RWPE2 (cell line): ENCODE measurements at regions not wholly inside any gene's neighbourhood (a gene's known extent, or its start where the extent isn't known, plus 50 kb on each side); places are given as distances from the start of the nearest gene placed in this dataset.
A peak's percentile ranks its signal among the peaks of the same experiment; 100 is the strongest.

ENCODE experiments used
- ATAC-seq: fragments of 200-7000 bp; cut with Tn5 transposase; 3 replicates; pipeline ENCODE4 v1.9.1; 2021; ENCODE audit warnings: low read depth
- DNase-seq: peaks from one replicate; pipeline ENCODE4 v3.0.0-alpha.2; 2020; ENCODE audit warnings: low spot score
- H3K27ac ChIP-seq: fragments of 450-650 bp; 2 replicates; pipeline ENCODE4 v1.5.1; 2017; ENCODE audit warnings: mild to moderate bottlenecking; ENCODE audit not compliant: poor library complexity, severe bottlenecking
- H3K27me3 ChIP-seq: fragments of 250-450 bp; sonication (Bioruptor Pico); 2 replicates; pipeline ENCODE4 v1.5.1; 2021; ENCODE audit warnings: mild to moderate bottlenecking, moderate library complexity; ENCODE audit not compliant: insufficient read depth, poor library complexity, severe bottlenecking
- H3K36me3 ChIP-seq: fragments of 250-450 bp; sonication (Bioruptor Pico); 2 replicates; pipeline ENCODE4 v1.5.1; 2020; ENCODE audit warnings: low read depth, mild to moderate bottlenecking, moderate library complexity
- H3K4me1 ChIP-seq: fragments of 250-450 bp; sonication (Bioruptor Pico); 2 replicates; pipeline ENCODE4 v1.5.1; 2021; ENCODE audit warnings: mild to moderate bottlenecking, moderate library complexity; ENCODE audit not compliant: insufficient read depth, poor library complexity, severe bottlenecking
- H3K4me3 ChIP-seq: fragments of 250-450 bp; sonication (Bioruptor Pico); 2 replicates; pipeline ENCODE4 v1.5.1; 2021; ENCODE audit warnings: mild to moderate bottlenecking, moderate library complexity; ENCODE audit not compliant: severe bottlenecking
- H3K9me3 ChIP-seq: fragments of 250-450 bp; sonication (Bioruptor Pico); 2 replicates; pipeline ENCODE4 v1.5.1; 2021; ENCODE audit warnings: mild to moderate bottlenecking, moderate library complexity; ENCODE audit not compliant: severe bottlenecking
- TF ChIP-seq, protein P1 (sequence below): fragments of 450-650 bp; IDR thresholded peaks from one replicate; pipeline ENCODE4 v1.5.1; 2017; ENCODE audit warnings: mild to moderate bottlenecking, moderate library complexity; ENCODE audit not compliant: poor library complexity, severe bottlenecking

DNA sequence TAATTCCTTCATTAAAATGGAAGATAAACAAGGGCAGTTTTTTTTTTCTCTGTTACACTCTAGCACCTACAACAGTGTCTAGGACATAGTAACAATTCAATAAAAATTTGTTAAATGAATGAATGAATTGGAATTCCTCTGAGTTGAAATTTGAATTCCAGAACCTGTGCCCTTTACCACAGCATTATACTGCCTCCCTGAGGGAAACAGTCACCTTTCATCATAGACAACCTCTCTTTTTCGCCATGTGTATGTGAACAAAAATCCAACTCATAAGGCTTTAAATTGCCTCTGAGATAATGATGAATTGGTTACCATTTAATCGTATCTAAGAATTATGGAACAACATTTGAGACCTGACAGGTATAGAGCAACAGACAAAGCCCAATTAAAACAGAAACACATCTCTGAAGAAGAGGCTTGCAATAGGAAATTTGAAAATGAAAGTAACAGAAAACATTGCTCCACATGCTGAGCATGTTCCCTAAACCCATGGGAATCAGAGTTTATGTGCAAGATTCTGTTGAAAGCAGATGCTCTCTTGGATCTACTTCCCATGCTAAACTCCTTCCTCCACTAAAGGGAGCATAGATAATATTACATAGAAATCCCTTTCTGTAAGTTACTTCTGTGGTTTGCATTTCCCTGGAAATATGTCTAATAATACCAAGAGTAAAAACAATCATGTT lies 657.8 kb downstream of the GALC start:
- Histone ChIP-seq H3K4me3 (peak overlapping the region; percentile 7), H3K36me3 (no peaks in the 10 kb centered on the region), H3K9me3 (no peaks in the 10 kb centered on the region), H3K27me3 (no peaks in the 10 kb centered on the region), H3K27ac (no peak overlapping the region), H3K4me1 (peaks cover 7% of the 10 kb centered on the region)
- ATAC-seq (peak; percentile 55; the same call in 1 of the 3 replicates), DNase-seq (no peak)
- TF ChIP-seq, protein P1, sequence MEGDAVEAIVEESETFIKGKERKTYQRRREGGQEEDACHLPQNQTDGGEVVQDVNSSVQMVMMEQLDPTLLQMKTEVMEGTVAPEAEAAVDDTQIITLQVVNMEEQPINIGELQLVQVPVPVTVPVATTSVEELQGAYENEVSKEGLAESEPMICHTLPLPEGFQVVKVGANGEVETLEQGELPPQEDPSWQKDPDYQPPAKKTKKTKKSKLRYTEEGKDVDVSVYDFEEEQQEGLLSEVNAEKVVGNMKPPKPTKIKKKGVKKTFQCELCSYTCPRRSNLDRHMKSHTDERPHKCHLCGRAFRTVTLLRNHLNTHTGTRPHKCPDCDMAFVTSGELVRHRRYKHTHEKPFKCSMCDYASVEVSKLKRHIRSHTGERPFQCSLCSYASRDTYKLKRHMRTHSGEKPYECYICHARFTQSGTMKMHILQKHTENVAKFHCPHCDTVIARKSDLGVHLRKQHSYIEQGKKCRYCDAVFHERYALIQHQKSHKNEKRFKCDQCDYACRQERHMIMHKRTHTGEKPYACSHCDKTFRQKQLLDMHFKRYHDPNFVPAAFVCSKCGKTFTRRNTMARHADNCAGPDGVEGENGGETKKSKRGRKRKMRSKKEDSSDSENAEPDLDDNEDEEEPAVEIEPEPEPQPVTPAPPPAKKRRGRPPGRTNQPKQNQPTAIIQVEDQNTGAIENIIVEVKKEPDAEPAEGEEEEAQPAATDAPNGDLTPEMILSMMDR, result peak; percentile 73

DNA sequence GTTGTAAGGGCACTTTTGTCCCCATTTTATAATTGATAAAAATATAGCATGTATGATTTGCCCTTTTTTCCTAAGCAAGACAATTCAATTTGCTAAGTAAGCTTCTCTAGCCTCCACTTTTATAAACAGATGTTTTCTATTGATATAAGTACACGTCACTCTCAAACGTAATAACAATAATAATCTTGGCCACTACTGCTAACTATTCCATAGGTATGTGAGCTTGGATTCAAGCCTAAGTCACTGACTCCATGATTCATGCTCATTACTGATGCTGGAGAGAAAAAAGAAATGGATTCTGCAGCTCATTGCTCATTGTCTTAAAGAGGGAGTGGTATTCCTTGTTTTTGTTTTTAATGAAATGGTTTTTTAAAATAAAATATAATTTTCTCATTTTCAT lies 661.0 kb downstream of the GALC start:
- TF ChIP-seq, protein P1, result no peak
- H3K27ac ChIP-seq, result no peak overlapping the region
- ATAC-seq (peak; percentile 92), DNase-seq (no peak)
- no peak overlapping the region for H3K4me3 ChIP-seq
- H3K27me3 ChIP-seq, result no peaks in the 10 kb centered on the region
- no peaks in the 10 kb centered on the region for H3K36me3 ChIP-seq
- peaks cover 7% of the 10 kb centered on the region for H3K4me1 ChIP-seq
- no peaks in the 10 kb centered on the region for H3K9me3 ChIP-seq

DNA sequence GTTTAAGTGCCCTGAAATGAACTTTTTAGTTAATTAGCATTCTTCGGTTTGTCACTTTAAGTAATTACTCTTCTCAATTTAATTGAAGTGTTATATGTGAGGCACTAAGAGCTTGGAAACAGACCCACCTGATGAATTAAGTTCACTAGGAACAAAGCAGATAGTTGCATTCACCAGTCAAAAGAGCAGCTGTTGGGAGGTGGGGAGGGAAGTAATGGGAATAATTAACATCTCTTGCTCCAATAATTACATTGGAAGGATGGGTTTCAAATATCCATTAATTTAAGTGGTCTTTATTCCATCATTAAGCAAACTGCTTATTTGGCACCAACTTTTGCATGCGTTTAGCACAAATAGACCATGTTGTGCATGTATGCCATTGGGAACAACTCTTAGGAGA lies 667.2 kb downstream of the GALC start:
- H3K9me3 ChIP-seq, result no peaks in the 10 kb centered on the region
- no peaks in the 10 kb centered on the region for H3K27me3 ChIP-seq
- H3K4me1 ChIP-seq, result no peaks in the 10 kb centered on the region
- TF ChIP-seq, protein P1, result no peak
- H3K27ac ChIP-seq, result no peak overlapping the region
- H3K4me3 ChIP-seq, result no peak overlapping the region
- H3K36me3 ChIP-seq, result no peaks in the 10 kb centered on the region
- ATAC-seq (no peak), DNase-seq (no peak)

DNA sequence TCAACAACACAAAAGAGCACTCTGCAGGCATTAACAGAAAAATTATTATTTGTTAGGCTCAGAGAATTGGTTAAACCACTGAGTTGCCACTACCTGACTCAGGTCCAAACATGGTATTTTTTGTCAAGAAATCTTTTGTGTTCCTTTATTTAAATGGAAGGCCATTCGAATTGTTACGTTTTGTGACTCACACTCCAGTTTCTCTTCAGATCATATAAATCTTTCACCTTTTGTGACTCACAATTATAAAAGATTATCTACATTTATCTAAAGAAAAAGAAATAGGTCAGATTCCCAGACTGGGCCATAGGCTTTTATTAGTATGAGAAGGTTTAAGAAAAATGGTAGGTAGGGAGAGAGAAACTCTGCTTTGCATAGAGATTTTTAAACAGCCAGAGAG lies 669.8 kb downstream of the GALC start:
- TF ChIP-seq, protein P1, result no peak
- no peak for DNase-seq

DNA sequence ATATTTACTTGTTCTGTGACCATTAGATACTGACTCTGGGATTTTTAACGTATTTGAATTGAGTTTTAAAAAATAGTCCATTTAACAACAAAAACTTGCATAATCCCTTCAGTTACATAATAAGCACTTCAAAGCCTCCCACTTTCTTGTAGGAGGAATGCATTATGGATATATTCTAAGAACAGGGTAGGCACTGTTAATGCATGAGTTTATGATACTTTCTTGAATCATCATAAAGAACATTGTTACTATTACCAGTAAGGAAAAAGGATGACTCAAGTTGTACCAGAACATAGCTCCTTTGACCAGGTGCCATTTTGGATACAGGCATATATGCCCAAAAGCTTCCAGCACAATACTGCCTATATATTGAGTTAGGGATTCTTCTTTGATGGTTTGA lies 671.4 kb downstream of the GALC start:
- Histone ChIP-seq H3K9me3 (no peaks in the 10 kb centered on the region), H3K4me3 (no peak overlapping the region), H3K4me1 (no peaks in the 10 kb centered on the region), H3K27me3 (no peaks in the 10 kb centered on the region), H3K27ac (no peak overlapping the region), H3K36me3 (no peaks in the 10 kb centered on the region)
- TF ChIP-seq, protein P1, result no peak
- ATAC-seq (no peak), DNase-seq (no peak)

More for the DNA sequence above, 669.8 kb downstream of the GALC start:
- H3K4me1 ChIP-seq, result no peaks in the 10 kb centered on the region
- H3K36me3 ChIP-seq, result no peaks in the 10 kb centered on the region
- H3K27ac ChIP-seq, result no peak overlapping the region
- no peak for ATAC-seq
- H3K9me3 ChIP-seq, result no peaks in the 10 kb centered on the region
- no peaks in the 10 kb centered on the region for H3K27me3 ChIP-seq
- H3K4me3 ChIP-seq, result no peak overlapping the region
